ENCODE measurements at regions not wholly inside any gene's neighbourhood (a gene's known extent, or its start where the extent isn't known, plus 50 kb on each side); places are given as distances from the start of the nearest gene placed in this dataset.

DNA sequence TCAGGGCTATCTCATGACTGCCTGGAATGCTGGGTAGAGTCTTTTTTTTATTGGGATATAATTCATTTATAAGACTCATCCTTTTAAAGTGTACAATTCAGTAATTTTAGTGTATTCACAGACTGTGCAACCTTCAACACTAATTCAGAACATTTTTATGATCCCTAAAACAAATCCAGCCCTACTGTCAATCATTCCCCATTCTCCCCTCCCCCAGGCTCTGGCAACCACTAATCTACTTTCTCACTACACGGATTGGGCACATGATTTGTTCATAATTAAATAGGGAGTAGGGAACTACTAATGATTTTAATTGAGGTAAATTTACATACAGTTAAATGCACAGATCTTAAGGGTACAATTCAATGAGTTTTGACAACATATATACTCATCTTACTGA lies 225.7 kb downstream of the CDCA7 start:
- DNase-seq (no peak), ATAC-seq (no peak)
- intact Hi-C loops (cut with micrococcal nuclease), result no loop called here
- H3K27me3 ChIP-seq (ENCODE audit: control insufficient read depth in 2 of 2, insufficient read depth in 2 of 2, low read length in 2 of 2), result no peaks in the 10 kb centered on the region
- H3K9me3 Mint-ChIP-seq, result peaks cover 0 to 4% (median 0%) of the 10 kb centered on the region in 11 donors
- H3K27me3 Mint-ChIP-seq, result peaks cover 0 to 25% (median 11%) of the 10 kb centered on the region in 5 donors
- no peaks in the 10 kb centered on the region for H3K4me1 ChIP-seq (ENCODE audit: control insufficient read depth in 2 of 2, insufficient read depth in 2 of 2, low read length in 2 of 2)
- H3K9me3 ChIP-seq (ENCODE audit: control insufficient read depth in 2 of 3, low read length in 3 of 3), result no peaks in the 10 kb centered on the region
- H3K4me1 Mint-ChIP-seq, result no peaks in the 10 kb centered on the region
- H3K27ac Mint-ChIP-seq, result no peak overlapping the region
- ChIA-PET POLR2A (no interaction called here), CTCF (no interaction called here)
- peaks cover 0 to 3% (median 0%) of the 10 kb centered on the region in 5 donors for H3K36me3 Mint-ChIP-seq
- no peak overlapping the region for H3K27ac ChIP-seq (ENCODE audit: low read depth, low read length)
- no peak overlapping the region for H3K4me3 Mint-ChIP-seq
- no peaks in the 10 kb centered on the region for H3K36me3 ChIP-seq (ENCODE audit: control insufficient read depth in 2 of 3, insufficient read depth in 3 of 3, low read length in 3 of 3)
- H3K4me3 ChIP-seq (ENCODE audit: low read length), result no peak overlapping the region

DNA sequence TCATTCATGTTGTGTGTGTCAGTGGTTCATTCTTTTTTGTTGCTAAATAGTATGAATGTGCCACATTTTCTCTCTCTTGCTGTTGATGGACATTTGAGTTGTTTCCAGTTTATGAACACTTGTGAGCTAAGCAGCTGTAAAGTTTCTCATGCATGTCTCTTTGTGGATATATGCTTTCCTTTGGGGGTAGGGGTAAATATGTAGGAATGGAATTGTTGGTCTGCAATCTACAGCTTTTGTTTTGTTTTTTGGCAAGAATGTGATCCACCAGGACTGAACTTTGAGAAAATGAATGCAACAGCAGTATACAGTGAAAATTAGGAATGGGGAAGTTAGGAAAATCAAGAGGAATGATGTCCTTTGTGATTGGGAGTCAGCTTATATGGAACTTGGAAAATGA lies 226.3 kb downstream of the CDCA7 start:
- no peaks in the 10 kb centered on the region for H3K27me3 ChIP-seq (ENCODE audit: control insufficient read depth in 2 of 2, insufficient read depth in 2 of 2, low read length in 2 of 2)
- no peaks in the 10 kb centered on the region for H3K36me3 ChIP-seq (ENCODE audit: control insufficient read depth in 2 of 3, insufficient read depth in 3 of 3, low read length in 3 of 3)
- Mint-ChIP-seq H3K27ac (no peak overlapping the region), H3K27me3 (peaks cover 0 to 21% (median 11%) of the 10 kb centered on the region in 5 donors), H3K4me3 (no peak overlapping the region), H3K9me3 (peaks cover 0 to 1% (median 0%) of the 10 kb centered on the region in 11 donors), H3K4me1 (no peaks in the 10 kb centered on the region), H3K36me3 (no peaks in the 10 kb centered on the region)
- H3K4me1 ChIP-seq (ENCODE audit: control insufficient read depth in 2 of 2, insufficient read depth in 2 of 2, low read length in 2 of 2), result no peaks in the 10 kb centered on the region
- ATAC-seq, result no peak
- no peaks in the 10 kb centered on the region for H3K9me3 ChIP-seq (ENCODE audit: control insufficient read depth in 2 of 3, low read length in 3 of 3)
- DNase-seq, result no peak
- intact Hi-C loops (cut with micrococcal nuclease), result no loop called here
- ChIA-PET POLR2A (no interaction called here), CTCF (no interaction called here)
- no peak overlapping the region for H3K27ac ChIP-seq (ENCODE audit: low read depth, low read length)
- no peak overlapping the region for H3K4me3 ChIP-seq (ENCODE audit: low read length)

DNA sequence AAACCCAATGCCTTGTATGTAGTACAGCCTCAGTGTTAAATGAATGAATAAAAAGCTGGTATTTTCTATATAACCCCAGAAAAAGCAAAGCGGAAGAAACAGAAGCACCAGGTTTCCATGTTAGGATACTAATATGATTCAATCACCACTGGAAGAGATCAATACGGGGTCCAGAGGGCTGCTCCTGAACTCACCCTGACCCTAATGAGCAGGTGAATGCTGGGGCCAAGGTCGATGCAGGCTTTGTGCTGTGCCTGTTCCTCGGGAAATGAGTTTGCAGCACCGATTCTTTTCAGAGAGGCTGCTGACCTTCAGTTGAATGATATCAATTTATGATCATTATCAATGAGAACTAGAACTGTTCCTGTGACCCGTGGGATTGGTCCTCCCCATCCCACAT lies 228.5 kb downstream of the CDCA7 start:
- H3K4me3 Mint-ChIP-seq, result no peak overlapping the region
- H3K36me3 Mint-ChIP-seq, result no peaks in the 10 kb centered on the region
- no peak for DNase-seq
- Histone ChIP-seq H3K27ac (ENCODE audit: low read depth, low read length) (no peak overlapping the region), H3K4me1 (ENCODE audit: control insufficient read depth in 2 of 2, insufficient read depth in 2 of 2, low read length in 2 of 2) (no peaks in the 10 kb centered on the region), H3K4me3 (ENCODE audit: low read length) (no peak overlapping the region), H3K9me3 (ENCODE audit: control insufficient read depth in 2 of 3, low read length in 3 of 3) (no peaks in the 10 kb centered on the region), H3K27me3 (ENCODE audit: control insufficient read depth in 2 of 2, insufficient read depth in 2 of 2, low read length in 2 of 2) (no peaks in the 10 kb centered on the region), H3K36me3 (ENCODE audit: control insufficient read depth in 2 of 3, insufficient read depth in 3 of 3, low read length in 3 of 3) (no peaks in the 10 kb centered on the region)
- ChIA-PET CTCF (no interaction called here), POLR2A (no interaction called here)
- no peak for ATAC-seq
- intact Hi-C loops (cut with micrococcal nuclease), result no loop called here
- peaks cover under 1 to 30% (median 20%) of the 10 kb centered on the region in 5 donors for H3K27me3 Mint-ChIP-seq
- H3K9me3 Mint-ChIP-seq, result peaks cover 0 to 1% (median 0%) of the 10 kb centered on the region in 11 donors
- H3K4me1 Mint-ChIP-seq, result no peaks in the 10 kb centered on the region
- H3K27ac Mint-ChIP-seq, result no peak overlapping the region

DNA sequence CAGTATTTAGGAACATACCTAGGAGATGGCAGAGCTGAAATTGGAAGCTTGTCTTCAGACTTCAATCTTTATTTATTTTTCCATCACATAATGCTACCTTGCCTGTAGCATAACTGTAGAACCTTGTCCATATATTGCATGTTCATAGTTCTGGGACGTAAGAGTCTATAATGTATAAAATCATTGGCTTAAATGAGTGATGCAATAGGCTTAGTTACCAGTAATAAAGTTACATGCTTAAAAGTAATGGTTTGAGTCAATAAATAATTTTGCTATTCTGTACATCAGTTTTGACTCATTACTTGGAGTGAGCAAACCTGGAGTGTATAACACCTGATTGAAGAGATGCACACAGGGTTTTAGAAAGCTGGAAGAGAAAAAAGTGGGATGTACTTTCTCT lies 229.3 kb downstream of the CDCA7 start:
- H3K4me1 Mint-ChIP-seq, result no peaks in the 10 kb centered on the region
- no peak for ATAC-seq

DNA sequence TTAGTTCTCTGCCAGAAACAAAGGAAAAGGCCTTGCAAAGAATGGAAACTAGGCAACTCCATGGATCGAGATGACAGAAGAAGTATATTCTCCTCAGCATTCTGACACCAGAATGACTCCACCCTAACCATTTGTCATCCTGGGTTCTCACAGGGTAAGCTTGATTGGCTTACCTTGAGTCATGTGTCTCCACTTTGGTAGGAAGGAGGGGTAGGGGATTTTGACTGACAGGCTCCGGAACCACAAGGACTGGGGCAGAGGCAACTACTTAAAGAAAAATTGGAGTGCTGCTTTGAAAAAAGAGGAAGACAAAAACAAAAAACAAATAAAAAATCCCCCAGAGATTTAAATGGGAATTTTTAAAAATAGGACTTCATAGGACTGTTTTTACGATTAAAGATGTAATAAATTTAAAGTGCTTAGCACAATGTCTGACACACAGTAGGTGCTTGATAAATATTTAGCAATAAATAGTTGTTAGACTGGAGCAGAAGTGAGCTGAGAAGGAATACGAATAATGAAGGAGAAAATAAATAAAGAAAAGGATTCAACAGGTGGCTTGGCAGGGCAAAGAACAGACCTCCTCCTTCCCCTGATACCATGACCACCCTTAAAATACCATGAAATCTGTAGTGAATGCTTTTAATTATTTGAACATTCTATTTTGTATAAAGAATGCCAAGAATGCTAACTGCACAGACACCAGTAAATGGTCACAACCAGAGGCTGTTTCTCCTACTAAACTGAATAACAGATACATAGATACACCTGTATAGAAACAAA lies 230.2 kb downstream of the CDCA7 start:
- Mint-ChIP-seq H3K27me3 (peaks cover 14 to 40% (median 22%) of the 10 kb centered on the region in 5 donors), H3K27ac (no peak overlapping the region), H3K9me3 (peaks cover 0 to 1% (median 0%) of the 10 kb centered on the region in 11 donors), H3K4me1 (no peaks in the 10 kb centered on the region), H3K36me3 (no peaks in the 10 kb centered on the region), H3K4me3 (no peak overlapping the region)
- no peaks in the 10 kb centered on the region for H3K36me3 ChIP-seq (ENCODE audit: control insufficient read depth in 2 of 3, insufficient read depth in 3 of 3, low read length in 3 of 3)
- ChIA-PET POLR2A (no interaction called here), CTCF (no interaction called here)
- intact Hi-C loops (cut with micrococcal nuclease), result no loop called here
- DNase-seq (no peak), ATAC-seq (no peak)
- H3K27ac ChIP-seq (ENCODE audit: low read depth, low read length), result no peak overlapping the region
- H3K9me3 ChIP-seq (ENCODE audit: control insufficient read depth in 2 of 3, low read length in 3 of 3), result no peaks in the 10 kb centered on the region
- H3K27me3 ChIP-seq (ENCODE audit: control insufficient read depth in 2 of 2, insufficient read depth in 2 of 2, low read length in 2 of 2), result no peaks in the 10 kb centered on the region
- no peak overlapping the region for H3K4me3 ChIP-seq (ENCODE audit: low read length)
- H3K4me1 ChIP-seq (ENCODE audit: control insufficient read depth in 2 of 2, insufficient read depth in 2 of 2, low read length in 2 of 2), result no peaks in the 10 kb centered on the region

More for the DNA sequence above, 229.3 kb downstream of the CDCA7 start:
- H3K36me3 Mint-ChIP-seq, result no peaks in the 10 kb centered on the region
- CTCF ChIA-PET, result no interaction called here
- Histone ChIP-seq H3K4me3 (ENCODE audit: low read length) (no peak overlapping the region), H3K4me1 (ENCODE audit: control insufficient read depth in 2 of 2, insufficient read depth in 2 of 2, low read length in 2 of 2) (no peaks in the 10 kb centered on the region), H3K27me3 (ENCODE audit: control insufficient read depth in 2 of 2, insufficient read depth in 2 of 2, low read length in 2 of 2) (no peaks in the 10 kb centered on the region), H3K36me3 (ENCODE audit: control insufficient read depth in 2 of 3, insufficient read depth in 3 of 3, low read length in 3 of 3) (no peaks in the 10 kb centered on the region), H3K9me3 (ENCODE audit: control insufficient read depth in 2 of 3, low read length in 3 of 3) (no peaks in the 10 kb centered on the region), H3K27ac (ENCODE audit: low read depth, low read length) (no peak overlapping the region)
- intact Hi-C loops (cut with micrococcal nuclease), result no loop called here
- no peak overlapping the region for H3K4me3 Mint-ChIP-seq
- no peak overlapping the region for H3K27ac Mint-ChIP-seq
- POLR2A ChIA-PET, result no interaction called here
- DNase-seq, result no peak
- H3K27me3 Mint-ChIP-seq, result peaks cover 8 to 33% (median 22%) of the 10 kb centered on the region in 5 donors
- H3K9me3 Mint-ChIP-seq, result peaks cover 0 to 1% (median 0%) of the 10 kb centered on the region in 11 donors

DNA sequence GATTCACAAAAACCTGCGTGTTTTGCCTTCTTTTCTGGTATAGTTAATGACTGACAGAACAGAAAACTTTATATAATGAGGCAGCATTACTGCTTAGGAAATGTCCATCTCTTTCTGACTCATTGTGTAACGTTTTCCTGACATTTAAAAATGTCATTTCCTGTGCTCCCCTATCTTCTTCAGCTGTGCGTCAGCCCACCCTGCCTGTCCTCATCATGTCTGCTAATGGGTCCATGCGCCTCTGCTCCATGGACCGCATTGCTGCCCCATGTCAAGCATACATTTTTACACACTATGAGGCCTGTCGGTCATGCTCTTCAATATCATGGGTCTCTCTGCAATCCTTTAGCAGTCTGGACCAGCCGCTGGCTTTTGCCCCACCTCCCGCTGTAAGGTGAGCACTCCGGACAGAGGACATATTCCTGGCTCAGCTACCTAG lies 234.3 kb downstream of the CDCA7 start:
- Mint-ChIP-seq H3K27me3 (peaks cover 14 to 24% (median 23%) of the 10 kb centered on the region in 5 donors), H3K27ac (no peak overlapping the region), H3K4me3 (no peak overlapping the region), H3K9me3 (peaks cover 4 to 16% (median 8%) of the 10 kb centered on the region in 11 donors), H3K4me1 (no peaks in the 10 kb centered on the region), H3K36me3 (peaks cover 0 to 7% (median 4%) of the 10 kb centered on the region in 5 donors)
- ChIA-PET CTCF (no interaction called here), POLR2A (no interaction called here)
- H3K4me1 ChIP-seq (ENCODE audit: control insufficient read depth in 2 of 2, insufficient read depth in 2 of 2, low read length in 2 of 2), result no peaks in the 10 kb centered on the region
- no peak overlapping the region for H3K4me3 ChIP-seq (ENCODE audit: low read length)
- H3K36me3 ChIP-seq (ENCODE audit: control insufficient read depth in 2 of 3, insufficient read depth in 3 of 3, low read length in 3 of 3), result no peaks in the 10 kb centered on the region
- intact Hi-C loops (cut with micrococcal nuclease), result no loop called here
- peaks cover 0 to 10% (median 0%) of the 10 kb centered on the region in 3 experiments for H3K9me3 ChIP-seq (ENCODE audit: control insufficient read depth in 2 of 3, low read length in 3 of 3)
- no peak for DNase-seq
- H3K27ac ChIP-seq (ENCODE audit: low read depth, low read length), result no peak overlapping the region
- no peak for ATAC-seq
- no peaks in the 10 kb centered on the region for H3K27me3 ChIP-seq (ENCODE audit: control insufficient read depth in 2 of 2, insufficient read depth in 2 of 2, low read length in 2 of 2)

Measured in naive thymus-derived CD4-positive, alpha-beta T cell (primary cell).